Kidney tubule cell (primary cell): ENCODE measurements at regions not wholly inside any gene's neighbourhood (a gene's known extent, or its start where the extent isn't known, plus 50 kb on each side); places are given as distances from the start of the nearest gene placed in this dataset.
A peak's percentile ranks its signal among the peaks of the same experiment; 100 is the strongest.
"Not testable (repeated sequence)": the region's sequence is repeated elsewhere in the genome, so short reads cannot be mapped to it uniquely, and the experiment has no call there.

ENCODE experiments used
- DNase-seq: peaks from one replicate; pipeline ENCODE4 v3.0.0-alpha.2; 2018; ENCODE audit warnings: low spot score

DNA sequence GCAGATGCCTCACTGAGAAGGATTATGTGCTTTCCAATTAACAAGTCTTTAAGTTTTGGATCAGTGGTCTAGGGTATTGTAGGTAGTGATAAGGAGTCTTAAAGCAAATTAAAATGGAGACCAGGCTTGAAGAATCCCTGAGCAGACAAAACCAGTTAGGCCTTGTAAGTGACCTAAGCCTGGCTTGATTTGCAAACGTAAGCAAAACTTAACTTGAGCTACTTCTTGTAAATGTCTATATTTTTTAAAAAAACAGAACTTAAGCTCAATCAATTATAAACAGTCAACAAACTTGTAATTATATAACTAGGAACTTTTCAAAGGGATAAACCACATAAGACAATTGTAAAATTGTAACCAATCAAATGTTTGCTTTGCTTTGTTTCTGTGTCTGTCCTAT is 72.7 kb upstream of the NALF2 start:
- no peak for DNase-seq

DNA sequence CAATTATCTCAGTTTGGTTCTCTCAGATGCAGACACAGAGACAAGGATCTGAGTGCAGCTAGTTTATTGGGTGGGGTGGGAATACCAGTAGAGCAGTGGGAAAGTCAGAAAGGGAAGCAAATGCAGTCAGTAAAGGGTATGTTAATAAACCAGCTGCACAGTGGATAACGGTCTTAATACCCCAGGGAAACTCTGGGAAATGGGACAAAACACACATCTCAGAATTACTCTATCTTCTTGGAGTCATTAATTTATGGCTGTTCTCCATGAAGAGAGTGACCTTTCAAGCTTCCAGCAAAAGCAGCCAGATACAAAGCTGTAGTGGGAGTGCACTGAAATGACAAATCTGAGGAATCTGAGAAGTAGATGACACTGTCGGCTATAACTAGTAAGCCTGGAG is 73.3 kb upstream of the NALF2 start:
- DNase-seq, result no peak

DNA sequence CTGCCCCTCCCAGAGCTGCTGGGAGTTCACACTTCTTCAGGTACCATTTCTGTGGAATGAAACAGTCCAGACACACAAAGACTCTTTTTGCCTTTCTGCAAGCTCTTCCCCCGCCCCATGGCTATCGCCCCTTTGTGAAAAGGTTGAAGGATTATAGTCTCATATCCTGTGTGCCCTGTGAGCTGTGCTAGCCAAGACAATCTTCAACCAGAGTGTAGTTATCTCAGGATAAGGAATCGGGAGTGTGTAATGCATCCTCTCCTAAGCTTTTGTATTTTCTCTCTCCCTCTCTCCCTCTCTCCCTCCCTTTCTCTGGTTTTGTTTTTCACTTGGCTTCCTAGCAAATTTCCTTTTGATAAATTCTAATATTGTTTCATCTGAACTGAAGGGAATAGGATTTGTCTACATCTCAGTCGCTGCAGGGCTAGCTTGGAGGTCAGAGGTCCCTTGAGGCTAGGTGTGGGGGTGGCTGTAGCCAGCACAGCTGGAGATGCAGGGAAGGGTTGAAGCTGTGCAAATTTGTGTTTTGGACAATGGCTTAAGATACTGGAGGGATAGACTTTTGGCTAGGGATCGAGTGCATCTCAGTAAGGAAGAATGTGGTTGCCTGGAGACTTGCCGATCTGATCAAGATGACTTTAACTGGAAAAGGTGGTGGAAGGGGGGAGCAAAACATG is 74.6 kb upstream of the NALF2 start:
- no peak for DNase-seq

DNA sequence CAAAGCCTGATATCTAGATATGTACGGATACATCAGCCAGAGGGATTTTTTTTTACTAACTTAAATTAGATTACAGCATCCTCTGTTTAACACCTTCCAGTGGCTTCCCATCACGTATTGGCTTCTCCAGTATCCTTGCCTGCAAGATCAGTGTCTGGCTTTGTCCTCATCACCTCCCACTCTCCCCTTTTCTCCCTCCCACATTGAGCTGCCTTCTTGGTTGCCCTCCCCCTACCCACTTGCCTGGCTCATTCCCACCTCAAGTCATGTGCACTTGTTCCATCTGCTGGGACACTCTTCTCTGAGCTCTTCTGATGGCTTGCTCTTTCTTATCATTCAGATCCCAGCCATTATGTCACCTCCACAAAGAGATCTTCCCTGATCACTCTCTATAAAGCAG is 75.9 kb upstream of the NALF2 start:
- no peak for DNase-seq

DNA sequence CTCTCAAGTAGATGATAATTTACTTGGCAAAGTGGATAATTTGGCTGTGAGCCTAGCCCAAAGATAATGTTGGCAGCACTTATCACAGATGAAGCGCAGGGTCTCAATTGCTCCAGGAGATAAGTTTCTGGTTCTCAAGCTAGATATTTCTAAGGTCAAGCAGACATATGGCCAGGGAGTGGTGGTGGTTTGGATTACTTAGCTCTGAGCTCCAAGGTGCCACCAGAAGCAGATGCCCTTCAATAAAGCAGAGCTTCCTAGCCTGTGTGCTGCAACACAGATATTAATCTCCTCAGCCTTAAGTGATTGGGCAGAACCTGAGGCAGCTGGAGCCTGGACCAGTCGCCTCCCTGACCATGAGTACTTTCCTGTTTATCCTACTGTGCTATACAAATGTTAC is 79.2 kb upstream of the NALF2 start:
- no peak for DNase-seq

DNA sequence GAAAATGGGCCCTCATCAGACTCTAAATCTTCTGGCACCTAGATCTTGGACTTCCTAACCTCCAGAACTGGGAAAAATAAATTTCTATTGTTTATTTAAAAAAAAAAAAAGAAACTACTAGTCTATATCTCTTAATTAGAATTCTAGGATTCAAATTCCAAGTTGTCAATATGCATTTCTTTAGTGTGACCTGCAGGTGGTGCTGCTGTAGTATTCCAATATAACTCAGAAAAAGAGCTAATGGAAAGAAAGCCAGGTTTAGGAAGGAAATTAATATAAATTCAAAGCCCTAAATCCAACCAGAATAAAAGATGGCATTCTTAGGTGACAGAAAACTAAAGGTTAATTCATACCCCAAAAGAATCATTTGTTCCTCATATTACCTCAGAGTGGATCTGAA is 80.0 kb upstream of the NALF2 start:
- DNase-seq, result peak; percentile 13

DNA sequence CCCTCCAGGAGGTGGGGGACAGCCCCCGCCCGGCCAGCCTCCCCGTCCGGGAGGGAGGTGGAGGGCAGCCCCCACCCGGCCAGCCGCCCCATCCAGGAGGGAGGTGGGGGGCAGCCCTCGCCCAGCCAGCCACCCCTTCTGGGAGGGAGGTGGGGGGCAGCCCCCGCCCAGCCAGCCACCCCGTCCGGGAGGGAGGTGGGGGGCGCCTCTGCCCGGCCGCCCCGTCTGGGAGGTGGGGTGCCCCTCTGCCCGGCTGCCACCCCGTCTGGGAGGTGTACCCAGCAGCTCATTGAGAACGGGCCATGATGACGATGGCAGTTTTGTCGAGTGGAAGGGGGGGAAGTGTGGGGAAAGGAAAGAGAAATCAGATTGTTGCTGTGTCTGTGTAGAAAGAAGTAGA is 81.9 kb upstream of the NALF2 start:
- not testable (repeated sequence) for DNase-seq

DNA sequence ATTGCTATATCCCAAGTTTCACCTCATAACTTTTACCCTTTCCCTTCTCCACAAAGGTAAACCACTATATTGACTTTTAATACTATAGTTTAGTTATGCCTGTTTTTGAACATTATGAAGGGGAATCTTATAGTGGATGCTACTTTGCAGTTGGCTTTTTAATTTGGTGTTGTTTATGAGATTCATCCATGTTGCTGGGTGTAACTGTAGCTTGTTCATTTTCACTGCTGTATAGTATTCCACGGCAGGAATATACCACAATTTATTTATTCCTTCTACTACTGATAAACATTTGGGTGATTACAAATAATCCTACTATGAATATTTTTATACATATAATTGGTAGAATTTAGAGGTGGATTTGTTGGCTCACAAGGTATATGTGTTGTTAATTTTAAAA is 88.4 kb upstream of the NALF2 start:
- no peak for DNase-seq

DNA sequence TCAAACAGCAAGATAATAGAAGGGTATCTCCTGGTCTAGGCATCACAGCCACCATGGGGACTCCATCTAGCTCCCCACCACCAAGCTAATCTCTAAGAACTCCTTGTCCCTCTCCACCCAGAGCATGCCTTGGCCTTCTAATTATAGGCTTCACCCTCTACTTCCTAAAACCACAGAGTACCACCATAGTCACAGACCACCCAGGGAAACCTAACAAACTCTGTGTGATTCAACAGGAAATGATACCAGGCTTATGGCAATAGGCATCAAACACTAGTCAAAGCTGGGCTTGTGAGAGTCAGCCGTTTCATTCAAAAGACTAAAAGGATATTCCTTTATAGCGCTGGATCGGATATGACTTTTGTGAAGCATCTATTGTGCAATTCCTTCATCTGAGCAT is 91.5 kb upstream of the NALF2 start:
- no peak for DNase-seq

DNA sequence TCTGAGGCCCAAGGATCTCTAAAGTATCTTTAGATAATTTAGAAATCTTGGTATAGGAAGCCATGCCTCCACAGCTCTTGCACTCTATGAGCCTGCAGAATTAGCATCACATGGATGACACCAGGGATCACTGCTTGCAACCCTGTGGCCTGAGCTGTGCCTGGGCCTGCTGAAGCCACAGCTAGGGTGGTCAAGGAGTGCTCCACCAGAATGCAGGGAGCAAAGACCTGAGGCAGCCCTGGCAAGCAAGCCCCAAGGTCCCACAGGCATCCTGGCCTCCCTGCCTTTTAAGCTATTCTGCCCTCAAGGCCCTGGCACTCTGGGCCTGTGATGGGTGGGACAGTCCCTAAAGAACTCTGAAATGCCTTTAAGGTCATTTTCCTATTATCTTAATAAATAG is 105.2 kb upstream of the NALF2 start:
- no peak for DNase-seq

DNA sequence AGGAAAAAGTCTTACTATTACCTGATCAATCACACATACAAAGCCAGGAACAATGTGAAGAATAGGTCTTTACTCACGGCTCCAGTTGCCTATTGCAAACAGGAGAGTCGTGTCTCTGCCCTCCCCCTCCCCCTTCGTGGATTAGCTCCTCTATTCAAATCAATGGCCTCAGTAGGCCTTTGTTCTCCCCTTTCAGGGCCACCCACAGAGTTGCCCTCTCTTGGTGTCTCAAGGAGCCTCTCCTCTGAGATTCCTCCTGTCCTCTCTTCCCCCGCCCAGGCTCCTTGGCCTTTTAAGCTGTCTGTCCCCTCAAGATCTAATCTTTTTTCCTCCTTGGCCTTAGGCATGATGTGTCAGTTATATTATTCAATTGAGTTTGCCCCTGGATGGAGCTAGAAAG is 107.2 kb upstream of the NALF2 start:
- no peak for DNase-seq

DNA sequence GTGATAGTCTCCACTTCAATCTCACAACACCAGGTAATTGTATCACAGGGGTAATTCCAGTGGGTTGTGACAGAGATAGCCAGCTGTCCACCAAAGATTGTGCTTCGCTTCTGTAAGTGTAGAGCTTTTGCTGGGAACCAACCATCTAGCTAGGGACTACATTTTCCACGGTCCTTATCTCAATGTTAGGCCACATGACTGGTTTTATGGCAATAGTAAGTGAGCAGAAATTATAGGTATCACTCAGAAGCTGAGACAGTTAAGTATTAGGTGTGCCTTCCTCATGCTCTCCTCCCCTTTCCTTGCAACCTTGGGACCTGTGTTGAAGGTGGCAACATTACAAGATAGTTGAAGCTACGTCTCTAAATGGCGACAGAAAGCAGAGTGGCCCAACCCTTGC is 108.8 kb upstream of the NALF2 start:
- no peak for DNase-seq

DNA sequence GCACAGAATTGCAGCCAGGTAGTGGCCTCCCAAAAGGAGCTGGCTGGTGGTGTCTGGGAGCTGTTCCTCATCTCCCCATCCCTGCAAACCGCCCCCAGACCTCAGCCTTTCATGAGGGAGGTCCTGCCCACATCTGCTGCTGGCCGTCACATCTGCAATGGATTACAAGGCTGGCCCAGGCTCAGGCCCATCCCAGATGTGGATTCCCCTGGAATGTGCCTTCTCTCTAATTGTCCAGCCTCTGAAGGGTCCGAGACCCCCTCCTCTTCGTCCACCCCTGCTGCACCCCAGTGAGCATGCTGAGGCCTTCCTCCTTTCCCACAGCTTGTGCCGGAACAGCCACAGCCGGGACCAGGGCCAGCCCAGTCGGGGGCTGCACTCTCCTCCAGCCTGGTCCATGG is 115.0 kb upstream of the NALF2 start:
- DNase-seq, result no peak

DNA sequence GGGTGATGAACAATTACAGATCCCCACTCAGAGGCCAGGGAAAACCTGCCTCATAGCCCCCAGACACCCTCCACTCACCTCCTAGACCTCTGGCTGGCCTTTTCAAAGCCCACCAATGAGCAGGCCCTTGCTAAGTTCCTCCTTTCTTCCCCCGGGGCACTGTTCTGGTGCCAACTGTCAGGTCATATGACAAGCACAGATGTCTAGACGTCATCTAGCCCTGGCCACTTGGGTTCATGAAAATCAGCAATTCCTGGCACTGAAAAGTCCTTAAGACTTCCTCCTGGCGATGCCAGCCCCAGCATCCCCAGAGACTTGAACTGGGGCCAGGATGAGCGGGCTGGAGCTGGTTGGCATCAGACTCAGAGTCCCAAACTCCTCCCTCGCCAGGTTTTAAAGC is 115.6 kb upstream of the NALF2 start:
- DNase-seq, result peak; percentile 1

DNA sequence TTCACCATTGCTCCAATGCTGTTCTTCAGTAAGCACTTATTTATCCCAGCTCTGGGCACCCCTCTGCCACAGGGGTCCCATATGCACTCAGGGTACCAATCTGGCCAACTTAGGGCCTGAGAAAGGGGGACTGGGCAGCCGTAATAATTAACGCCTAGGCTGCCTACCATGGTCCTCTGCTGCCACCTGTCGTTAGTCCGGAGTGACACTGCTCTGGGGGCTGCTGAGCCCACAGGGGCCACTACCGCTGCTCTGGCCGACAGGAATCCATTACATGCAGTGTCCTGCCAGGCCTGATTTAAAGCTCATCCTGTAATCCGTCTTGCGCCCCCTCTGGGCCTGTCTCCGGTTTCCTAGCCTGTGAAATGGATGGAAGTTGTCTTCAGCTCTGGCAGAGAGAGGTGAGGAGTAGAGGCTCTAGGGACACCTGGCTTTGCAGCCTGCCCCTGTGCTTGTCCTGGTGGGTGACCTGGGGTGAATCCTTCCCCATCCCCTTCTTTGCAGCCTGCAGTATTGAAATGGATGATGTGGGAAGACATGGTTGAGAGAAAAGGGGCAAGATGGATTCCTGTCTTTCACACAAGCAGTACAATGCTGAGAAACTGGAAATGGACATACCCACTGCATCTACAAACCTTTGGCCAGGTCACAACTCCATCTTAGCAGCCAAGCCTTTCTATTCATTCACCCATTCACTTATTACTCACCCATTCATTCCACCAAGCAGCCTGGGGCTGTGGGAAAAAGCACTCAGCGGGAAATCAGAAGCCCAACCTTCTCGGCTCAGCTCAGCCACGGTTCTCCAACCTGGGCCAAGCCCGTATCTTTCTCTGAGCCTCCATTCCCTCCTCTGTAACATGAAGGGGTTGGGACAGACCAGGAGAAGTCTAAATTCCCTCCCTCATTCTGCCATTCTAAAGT is 116.3 kb upstream of the NALF2 start:
- peak; percentile 43 for DNase-seq

DNA sequence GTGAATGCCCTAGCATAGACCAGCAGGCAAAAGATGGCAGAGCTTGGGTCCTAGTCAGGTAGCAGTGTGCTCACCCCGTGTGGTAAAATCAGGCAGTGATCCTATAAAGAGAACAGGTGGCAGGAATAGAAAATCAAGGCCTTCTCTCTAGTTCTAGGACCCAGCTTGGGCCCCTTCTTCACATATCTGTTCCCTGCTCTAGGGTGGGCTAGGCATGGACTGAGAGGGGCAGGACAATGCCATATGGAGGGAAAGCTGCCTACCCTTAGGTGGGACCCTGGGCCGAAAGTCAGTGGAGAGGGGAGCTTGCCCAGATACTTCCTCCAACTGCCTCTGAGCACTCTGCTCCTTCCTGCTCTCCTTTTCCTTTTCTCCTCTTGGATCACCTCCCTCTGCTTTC is 117.4 kb upstream of the NALF2 start:
- DNase-seq, result no peak

DNA sequence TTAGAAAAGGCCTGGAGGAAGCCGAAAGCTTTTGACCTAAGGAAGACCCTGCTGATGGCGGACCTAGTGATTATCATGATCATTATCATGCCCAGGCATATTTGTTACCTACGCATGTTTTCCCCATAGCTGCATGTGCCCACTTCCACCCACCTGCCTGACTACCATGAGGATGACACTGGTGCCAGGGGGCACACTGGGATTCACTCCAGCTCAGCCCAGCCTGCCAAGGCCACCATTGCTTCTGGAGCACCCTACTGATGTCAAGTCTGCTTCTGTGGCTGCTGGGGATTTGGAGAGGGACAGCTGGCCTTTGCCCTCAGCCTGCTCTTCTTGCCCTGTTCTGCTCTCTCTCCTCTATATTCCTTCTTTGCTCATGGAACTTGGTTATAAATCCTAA is 124.7 kb upstream of the NALF2 start:
- no peak for DNase-seq

DNA sequence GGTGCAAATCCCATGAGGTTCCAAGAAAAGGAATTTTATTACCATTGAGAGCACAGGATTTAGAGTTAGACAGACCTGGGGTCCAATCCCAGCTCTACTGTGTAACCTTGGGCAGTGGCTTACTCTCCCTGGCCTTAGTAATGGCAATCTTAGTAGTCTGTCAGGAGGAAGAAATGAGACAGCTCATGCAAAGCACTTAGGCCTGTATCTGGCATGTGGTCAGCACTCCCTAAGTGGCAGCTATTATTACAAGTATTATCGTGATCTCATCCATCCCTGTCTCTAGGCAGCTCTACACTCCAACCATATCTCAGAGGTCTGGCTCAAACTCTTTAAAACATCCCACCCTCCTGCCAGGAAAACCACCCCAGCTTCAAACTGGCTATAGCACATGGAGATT is 129.6 kb upstream of the NALF2 start:
- DNase-seq, result no peak

DNA sequence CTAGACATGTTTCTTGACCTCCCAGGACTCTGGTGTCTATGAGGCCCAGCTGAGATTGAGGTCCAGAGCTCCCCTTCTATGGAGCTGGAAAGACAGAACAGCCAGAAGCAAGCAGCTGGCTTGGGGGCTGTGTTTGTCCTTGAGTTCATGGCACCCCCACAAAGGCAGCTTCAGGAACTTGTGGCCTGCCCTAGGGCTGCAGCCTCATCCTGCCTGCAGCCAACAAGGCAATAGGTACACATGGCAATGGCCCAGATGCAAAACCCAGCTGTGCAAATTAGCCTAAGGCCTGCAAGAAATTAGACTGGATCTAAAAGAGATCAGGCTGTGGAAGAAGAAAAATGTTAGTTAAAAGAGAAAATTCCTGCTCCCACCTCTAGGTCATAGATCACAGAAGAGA is 131.7 kb upstream of the NALF2 start:
- no peak for DNase-seq

DNA sequence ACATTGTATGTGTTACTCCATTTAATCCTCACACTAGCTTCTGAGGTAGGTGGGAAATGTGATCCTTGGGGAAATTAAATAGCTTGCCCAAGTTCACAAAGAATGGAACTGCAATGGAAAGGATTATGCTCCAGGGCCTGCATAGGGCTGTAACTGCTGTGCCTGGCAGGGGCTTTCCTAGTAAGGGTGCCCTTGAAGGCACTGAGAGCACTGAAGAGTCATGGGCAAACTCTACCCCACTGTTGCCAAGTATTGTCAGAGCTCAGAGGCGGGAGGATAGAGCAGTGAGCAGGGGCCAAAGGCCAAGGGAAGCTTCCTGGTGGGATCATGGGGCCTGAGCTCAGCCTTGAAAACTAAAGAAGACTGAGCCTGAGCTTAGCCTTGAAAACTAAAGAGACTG is 133.0 kb upstream of the NALF2 start:
- DNase-seq, result no peak

DNA sequence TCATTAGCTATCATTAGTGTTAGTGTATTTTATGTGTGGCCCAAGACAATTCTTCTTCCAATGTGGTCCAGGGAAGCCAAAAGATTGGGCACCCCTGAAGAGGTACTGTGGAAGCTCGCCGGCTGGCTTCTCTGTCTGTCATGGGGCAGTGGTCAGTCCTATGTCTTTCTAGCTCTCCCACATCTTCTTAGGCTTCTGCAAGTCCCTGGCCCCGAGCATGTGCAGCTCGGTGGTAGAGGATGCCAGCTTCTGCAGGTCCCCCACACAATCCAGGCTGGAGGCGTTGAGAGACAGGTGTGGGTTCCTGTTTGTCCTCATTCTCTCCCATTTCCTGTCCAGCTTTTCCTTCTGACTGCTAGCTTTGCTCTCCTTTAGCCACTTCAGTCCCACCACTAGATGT is 134.1 kb upstream of the NALF2 start:
- no peak for DNase-seq

DNA sequence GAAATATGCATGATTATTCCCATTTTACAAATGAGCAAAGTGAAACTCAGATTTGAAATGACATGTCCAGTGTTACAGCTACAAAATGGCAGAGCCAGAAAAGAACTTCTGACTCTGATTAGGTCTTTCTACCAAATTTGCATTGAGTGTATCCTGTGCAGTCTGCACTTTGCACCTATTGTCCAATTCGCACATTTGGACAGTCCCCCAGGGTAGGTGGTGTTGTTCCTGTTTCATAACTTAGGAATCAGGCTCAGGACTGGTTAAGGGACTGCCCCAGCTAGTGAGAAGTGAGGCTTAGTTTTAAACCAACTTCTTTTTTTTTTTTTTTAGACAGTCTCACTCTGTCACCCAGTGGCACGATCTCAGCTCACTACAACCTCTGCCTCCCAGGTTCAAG is 137.9 kb upstream of the NALF2 start:
- DNase-seq, result no peak

DNA sequence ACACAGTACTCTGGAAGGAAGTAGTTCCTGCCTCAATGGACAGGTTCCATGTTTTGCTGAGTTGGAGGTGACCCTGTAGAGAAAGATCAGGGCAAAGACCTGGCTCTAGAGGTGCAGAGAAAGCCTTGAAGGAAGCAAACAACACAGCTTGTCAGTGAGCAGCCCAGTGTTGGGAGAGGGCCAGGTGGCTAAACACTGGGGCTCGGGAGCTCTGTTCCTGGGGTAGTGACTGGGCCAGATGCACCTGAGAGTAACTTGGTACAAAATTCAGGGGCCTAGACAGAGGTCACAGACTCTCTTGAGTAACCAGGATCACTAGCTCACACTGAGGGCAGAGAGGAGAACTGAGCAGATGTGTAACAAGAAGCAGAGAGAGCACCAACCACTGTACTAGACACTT is 138.4 kb upstream of the NALF2 start:
- no peak for DNase-seq

DNA sequence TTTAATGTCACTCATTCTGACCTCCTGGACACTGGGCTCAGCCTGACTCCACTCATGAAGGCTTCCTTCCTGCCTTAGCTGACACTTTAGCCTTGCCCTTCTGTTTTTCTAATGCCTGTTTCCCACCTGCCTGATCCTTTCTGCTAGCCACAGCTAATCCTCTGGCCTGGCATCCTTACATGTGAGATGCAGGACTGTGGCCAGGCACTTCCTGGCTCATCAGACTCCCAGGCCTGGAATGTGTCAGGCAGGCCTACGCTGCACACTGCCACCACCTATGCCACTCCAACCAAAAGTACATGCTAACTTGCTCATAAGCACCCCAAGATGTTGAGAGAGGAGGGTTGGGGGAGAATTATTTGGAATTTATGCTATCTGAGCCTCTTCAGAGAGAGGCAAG is 138.8 kb upstream of the NALF2 start:
- DNase-seq, result no peak
